Activated CD8-positive, alpha-beta T cell treated with anti-CD3 and anti-CD28 coated beads for 36 hours (primary cell): ENCODE measurements at regions not wholly inside any gene's neighbourhood (a gene's known extent, or its start where the extent isn't known, plus 50 kb on each side); places are given as distances from the start of the nearest gene placed in this dataset.

Source experiments
- ATAC-seq: fragments of 200-7000 bp; cut with Tn5 transposase; one replicate; pipeline ENCODE4 v1.10.0; 2021; ENCODE audit warnings: mild to moderate bottlenecking, moderate library complexity
- CTCF ChIA-PET: fragments of 350-600 bp; sonication (Branson Sonifier 250); formaldehyde crosslinking; loops from one replicate; lab custom pipeline; 2021; ENCODE audit warnings: antibody characterized with exemption; lab: Charles Lee
- POLR2A ChIA-PET: fragments of 350-600 bp; sonication (Branson Sonifier 250); formaldehyde crosslinking; loops from one replicate; lab custom pipeline; 2021; ENCODE audit warnings: antibody characterized with exemption; lab: Charles Lee
- DNase-seq: peaks from one replicate; pipeline ENCODE4 v3.0.0-alpha.2; 2020
- H3K27ac Mint-ChIP-seq: one replicate; pipeline ENCODE4 v1.8.0; 2021; ENCODE audit warnings: mild to moderate bottlenecking, mixed read lengths
- H3K27me3 Mint-ChIP-seq: one replicate; pipeline ENCODE4 v1.8.0; 2021; ENCODE audit warnings: mixed read lengths
- H3K36me3 Mint-ChIP-seq: one replicate; pipeline ENCODE4 v1.8.0; 2021; ENCODE audit warnings: low read depth, mixed read lengths
- H3K4me1 Mint-ChIP-seq: one replicate; pipeline ENCODE4 v1.8.0; 2021; ENCODE audit warnings: low read depth, mixed read lengths
- H3K4me3 Mint-ChIP-seq: one replicate; pipeline ENCODE4 v1.8.0; 2021; ENCODE audit warnings: mild to moderate bottlenecking, moderate library complexity, mixed read lengths
- H3K9me3 Mint-ChIP-seq: one replicate; pipeline ENCODE4 v1.8.0; 2021; ENCODE audit warnings: mixed read lengths
- intact Hi-C: fragments of 100-400 bp; cut with micrococcal nuclease; formaldehyde crosslinking; loops from one replicate; pipeline ENCODE4 v1.10.0; 2022
- TF ChIP-seq, protein P1 (sequence below): fragments of 200-600 bp; IDR thresholded peaks from one replicate; pipeline ENCODE4 v1.8.0; 2022; ENCODE audit warnings: antibody characterized with exemption, mild to moderate bottlenecking

DNA sequence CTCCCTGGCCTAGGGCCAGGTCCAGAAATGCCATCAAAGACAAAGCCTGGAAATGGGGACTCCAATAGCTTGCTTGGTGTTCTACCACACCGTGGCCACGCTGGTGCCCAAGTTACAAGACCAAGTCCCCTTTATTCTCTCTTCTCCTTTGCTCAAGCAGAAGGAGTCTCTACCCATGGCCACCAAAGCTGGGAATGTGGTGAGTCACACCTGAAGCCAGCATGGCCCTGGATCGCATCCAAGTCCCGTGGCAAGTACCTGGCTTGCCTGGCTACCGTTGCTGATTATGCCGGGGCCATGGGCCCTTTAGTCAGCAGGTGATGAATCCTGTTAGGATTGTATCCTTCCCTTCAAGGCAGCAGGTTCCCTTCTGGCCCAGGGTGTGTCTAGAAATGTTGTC is 260.0 kb downstream of the HAPSTR1 start:
- peaks cover 19% of the 10 kb centered on the region for H3K9me3 Mint-ChIP-seq
- no peak overlapping the region for H3K27ac Mint-ChIP-seq
- ChIA-PET POLR2A (no interaction called here), CTCF (no interaction called here)
- H3K4me3 Mint-ChIP-seq, result no peak overlapping the region
- TF ChIP-seq, protein P1, sequence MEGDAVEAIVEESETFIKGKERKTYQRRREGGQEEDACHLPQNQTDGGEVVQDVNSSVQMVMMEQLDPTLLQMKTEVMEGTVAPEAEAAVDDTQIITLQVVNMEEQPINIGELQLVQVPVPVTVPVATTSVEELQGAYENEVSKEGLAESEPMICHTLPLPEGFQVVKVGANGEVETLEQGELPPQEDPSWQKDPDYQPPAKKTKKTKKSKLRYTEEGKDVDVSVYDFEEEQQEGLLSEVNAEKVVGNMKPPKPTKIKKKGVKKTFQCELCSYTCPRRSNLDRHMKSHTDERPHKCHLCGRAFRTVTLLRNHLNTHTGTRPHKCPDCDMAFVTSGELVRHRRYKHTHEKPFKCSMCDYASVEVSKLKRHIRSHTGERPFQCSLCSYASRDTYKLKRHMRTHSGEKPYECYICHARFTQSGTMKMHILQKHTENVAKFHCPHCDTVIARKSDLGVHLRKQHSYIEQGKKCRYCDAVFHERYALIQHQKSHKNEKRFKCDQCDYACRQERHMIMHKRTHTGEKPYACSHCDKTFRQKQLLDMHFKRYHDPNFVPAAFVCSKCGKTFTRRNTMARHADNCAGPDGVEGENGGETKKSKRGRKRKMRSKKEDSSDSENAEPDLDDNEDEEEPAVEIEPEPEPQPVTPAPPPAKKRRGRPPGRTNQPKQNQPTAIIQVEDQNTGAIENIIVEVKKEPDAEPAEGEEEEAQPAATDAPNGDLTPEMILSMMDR, result no peak
- H3K36me3 Mint-ChIP-seq, result no peaks in the 10 kb centered on the region
- DNase-seq (no peak), ATAC-seq (no peak)
- intact Hi-C loops, result no loop called here
- no peaks in the 10 kb centered on the region for H3K27me3 Mint-ChIP-seq
- no peaks in the 10 kb centered on the region for H3K4me1 Mint-ChIP-seq

DNA sequence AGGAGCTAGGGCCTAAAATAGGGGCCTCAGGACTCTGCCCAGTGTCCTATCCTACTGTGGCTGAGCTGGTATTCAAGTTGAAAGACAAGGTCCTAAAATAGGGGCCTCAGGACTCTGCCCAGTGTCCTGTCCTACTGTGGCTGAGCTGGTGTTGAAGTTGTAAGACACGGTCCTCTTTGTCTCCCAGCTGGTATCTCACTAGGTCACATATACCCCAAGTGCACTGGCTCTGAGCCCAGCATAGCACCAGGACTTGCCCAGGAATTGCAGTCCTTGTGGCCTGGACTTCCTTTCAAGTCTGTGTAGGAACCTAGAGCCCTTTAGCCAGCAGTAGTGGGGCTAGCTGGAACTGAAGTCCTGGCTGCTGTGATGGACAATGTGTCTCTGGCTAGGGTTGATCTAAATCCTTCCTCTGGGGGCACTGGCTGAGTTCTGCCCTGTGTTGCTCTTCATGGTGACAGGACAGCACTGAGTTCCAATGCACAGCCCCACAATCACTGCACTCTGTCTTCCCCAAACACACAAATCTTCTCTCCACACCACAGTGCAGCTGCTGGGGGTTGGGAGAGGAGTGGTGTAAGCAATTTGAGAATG is 260.5 kb downstream of the HAPSTR1 start:
- H3K27ac Mint-ChIP-seq, result no peak overlapping the region
- POLR2A ChIA-PET, result no interaction called here
- TF ChIP-seq, protein P1, result no peak
- no peak for ATAC-seq
- H3K4me1 Mint-ChIP-seq, result no peaks in the 10 kb centered on the region
- H3K36me3 Mint-ChIP-seq, result no peaks in the 10 kb centered on the region
- no peaks in the 10 kb centered on the region for H3K27me3 Mint-ChIP-seq
- DNase-seq, result no peak
- CTCF ChIA-PET, result no interaction called here
- peaks cover 20% of the 10 kb centered on the region for H3K9me3 Mint-ChIP-seq
- no peak overlapping the region for H3K4me3 Mint-ChIP-seq
- intact Hi-C loops, result no loop called here

DNA sequence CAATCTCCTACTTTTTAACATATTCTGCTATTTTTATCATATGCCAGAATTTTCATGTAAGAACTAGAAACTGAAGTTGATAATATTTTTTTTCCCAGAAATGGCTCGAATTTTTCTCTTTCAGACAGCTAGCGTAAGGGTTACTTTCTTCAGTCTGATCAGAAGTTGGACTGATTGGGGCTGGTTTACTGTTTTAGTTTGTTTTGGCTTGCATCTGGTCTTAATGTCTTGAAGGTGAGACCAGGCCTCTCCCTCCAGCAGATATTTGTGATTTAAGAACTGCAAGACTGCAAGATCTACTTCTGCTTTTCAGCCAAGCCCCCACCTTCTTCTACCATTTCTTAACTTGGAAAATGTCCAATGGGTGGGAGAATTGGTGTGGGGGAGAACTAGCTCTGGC is 266.4 kb downstream of the HAPSTR1 start:
- TF ChIP-seq, protein P1, result no peak
- CTCF ChIA-PET, result no interaction called here
- no peak overlapping the region for H3K27ac Mint-ChIP-seq

GRCh38 chr16:9360075-9360474 is 268.6 kb downstream of the HAPSTR1 start:
- intact Hi-C loops, result no loop called here
- ChIA-PET POLR2A (no interaction called here), CTCF (no interaction called here)
- H3K36me3 Mint-ChIP-seq, result no peaks in the 10 kb centered on the region
- TF ChIP-seq, protein P1, result no peak
- H3K4me1 Mint-ChIP-seq, result no peaks in the 10 kb centered on the region
- no peak overlapping the region for H3K4me3 Mint-ChIP-seq
- H3K27ac Mint-ChIP-seq, result no peak overlapping the region
- peaks cover 19% of the 10 kb centered on the region for H3K9me3 Mint-ChIP-seq
- ATAC-seq (no peak), DNase-seq (no peak)
- no peaks in the 10 kb centered on the region for H3K27me3 Mint-ChIP-seq

More for the DNA sequence above, 266.4 kb downstream of the HAPSTR1 start:
- Mint-ChIP-seq H3K36me3 (no peaks in the 10 kb centered on the region), H3K9me3 (peaks cover 19% of the 10 kb centered on the region), H3K27me3 (no peaks in the 10 kb centered on the region), H3K4me3 (no peak overlapping the region), H3K4me1 (no peaks in the 10 kb centered on the region)
- no peak for ATAC-seq
- POLR2A ChIA-PET, result no interaction called here
- DNase-seq, result no peak
- intact Hi-C loops, result no loop called here

- peaks cover 8% of the 10 kb centered on the region for H3K9me3 Mint-ChIP-seq
- ATAC-seq, result no peak
- no peak for DNase-seq
- H3K27ac Mint-ChIP-seq, result no peak overlapping the region
- H3K4me1 Mint-ChIP-seq, result no peaks in the 10 kb centered on the region
- ChIA-PET CTCF (no interaction called here), POLR2A (no interaction called here)
- no peaks in the 10 kb centered on the region for H3K36me3 Mint-ChIP-seq
- TF ChIP-seq, protein P1, result no peak
- intact Hi-C loops, result no loop called here
- no peaks in the 10 kb centered on the region for H3K27me3 Mint-ChIP-seq
- no peak overlapping the region for H3K4me3 Mint-ChIP-seq
Observed at GRCh38 chr16:9362050-9362449, 270.6 kb downstream of the HAPSTR1 start.
